Caco-2 (cell line): ENCODE measurements at regions not wholly inside any gene's neighbourhood (a gene's known extent, or its start where the extent isn't known, plus 50 kb on each side); places are given as distances from the start of the nearest gene placed in this dataset.

Experiments
- BruUV-seq: library from RNA; stranded (reverse); fragments of 400-500 nt; replicated peaks from 2 replicates; lab custom pipeline; 2021; lab: Mats Ljungman, UMichigan
- CTCF ChIA-PET: fragments of 300-600 bp; sonication (Branson Sonifier 250); formaldehyde crosslinking; loops from one replicate; lab custom pipeline; 2022; ENCODE audit warnings: antibody characterized with exemption; lab: Charles Lee
- POLR2A ChIA-PET: fragments of 300-600 bp; sonication (Branson Sonifier 250); formaldehyde crosslinking; loops from one replicate; lab custom pipeline; 2022; ENCODE audit warnings: antibody characterized with exemption; lab: Charles Lee
- DNase-seq, 2 experiments: peaks; one replicate each; pipeline versions ENCODE4 v3.0.0 to v3.0.0-alpha.2; 2020 to 2022
- H3K27me3 ChIP-seq: replicated peaks from 2 replicates; pipeline ENCODE4 v1.6.0; 2011; ENCODE audit warnings: low read length; ENCODE audit not compliant: control insufficient read depth, insufficient read depth
- H3K36me3 ChIP-seq: 2 replicates; pipeline ENCODE4 v1.5.1; 2011; ENCODE audit warnings: low read length; ENCODE audit not compliant: control insufficient read depth, insufficient read depth
- H3K4me1 ChIP-seq: fragments of 250-450 bp; sonication (Bioruptor Pico); 2 replicates; pipeline ENCODE4 v1.5.1; 2020; ENCODE audit warnings: mild to moderate bottlenecking
- H3K4me3 ChIP-seq: 2 replicates; pipeline ENCODE4 v1.5.1; 2011; ENCODE audit warnings: low read depth, mild to moderate bottlenecking, control low read depth, low read length
- H3K9me3 ChIP-seq: fragments of 250-450 bp; sonication (Bioruptor Pico); 2 replicates; pipeline ENCODE4 v1.5.1; 2020; ENCODE audit warnings: mild to moderate bottlenecking, moderate library complexity
- H3K27ac Mint-ChIP-seq: one replicate; pipeline ENCODE4 v1.8.0; 2022; ENCODE audit warnings: mixed read lengths; ENCODE audit not compliant: unreplicated experiment
- H3K27me3 Mint-ChIP-seq: one replicate; pipeline ENCODE4 v1.8.0; 2022; ENCODE audit warnings: mixed read lengths; ENCODE audit not compliant: insufficient read depth, unreplicated experiment
- H3K36me3 Mint-ChIP-seq: one replicate; pipeline ENCODE4 v1.8.0; 2022; ENCODE audit warnings: mild to moderate bottlenecking, mixed read lengths; ENCODE audit not compliant: insufficient read depth, unreplicated experiment
- H3K4me1 Mint-ChIP-seq: one replicate; pipeline ENCODE4 v1.8.0; 2022; ENCODE audit warnings: low read depth, mixed read lengths; ENCODE audit not compliant: unreplicated experiment
- H3K4me3 Mint-ChIP-seq: one replicate; pipeline ENCODE4 v1.8.0; 2022; ENCODE audit warnings: mild to moderate bottlenecking, moderate library complexity, mixed read lengths; ENCODE audit not compliant: unreplicated experiment
- H3K9me3 Mint-ChIP-seq: one replicate; pipeline ENCODE4 v1.8.0; 2022; ENCODE audit warnings: mixed read lengths; ENCODE audit not compliant: unreplicated experiment
- CTCF ChIP-seq, 2 experiments: fragments of 200-600 bp in 1 of 2; IDR thresholded peaks; 1 replicate in 1 of 2; 2 replicates in 1 of 2; pipeline versions ENCODE4 v1.5.1 to v1.8.0; 2011 to 2022; ENCODE audit warnings: antibody characterized with exemption in 1 of 2, control low read depth in 1 of 2, inconsistent platforms in 1 of 2, low read depth in 1 of 2, low read length in 1 of 2, mild to moderate bottlenecking in 1 of 2, moderate library complexity in 1 of 2; ENCODE audit not compliant: insufficient read depth in 1 of 2, severe bottlenecking in 1 of 2, unreplicated experiment in 1 of 2
- intact Hi-C: fragments of 100-400 bp; cut with micrococcal nuclease; formaldehyde crosslinking; loops from one replicate; pipeline ENCODE4 v1.10.0; 2022; ENCODE audit not compliant: unreplicated experiment

- H3K36me3 Mint-ChIP-seq: no peaks in the 10 kb centered on the region
- H3K4me3 ChIP-seq: no peak overlapping the region
- intact Hi-C loops: no loop called here
- no peaks in the 10 kb centered on the region for H3K36me3 ChIP-seq
- H3K9me3 ChIP-seq: no peaks in the 10 kb centered on the region
- no peak overlapping the region for H3K4me3 Mint-ChIP-seq
- H3K9me3 Mint-ChIP-seq: no peaks in the 10 kb centered on the region
- no peaks in the 10 kb centered on the region for H3K4me1 ChIP-seq
- ChIA-PET CTCF (no interaction called here), POLR2A (no interaction called here)
- no peaks in the 10 kb centered on the region for H3K27me3 Mint-ChIP-seq
- H3K4me1 Mint-ChIP-seq: no peaks in the 10 kb centered on the region
- H3K27me3 ChIP-seq: no peaks in the 10 kb centered on the region
- no peak overlapping the region for H3K27ac Mint-ChIP-seq
- BruUV-seq: no TSS peak
- TF ChIP-seq CTCF (IDR thresholded peaks at IDR 0.05; ENCODE audit: insufficient read depth in 1 of 2, low read depth in 1 of 2, low read length in 1 of 2, severe bottlenecking in 1 of 2, unreplicated experiment in 1 of 2): no peak
- DNase-seq: no peak
Observed at GRCh38 chr1:22238356-22239224, 95.7 kb upstream of the WNT4 start.

DNA sequence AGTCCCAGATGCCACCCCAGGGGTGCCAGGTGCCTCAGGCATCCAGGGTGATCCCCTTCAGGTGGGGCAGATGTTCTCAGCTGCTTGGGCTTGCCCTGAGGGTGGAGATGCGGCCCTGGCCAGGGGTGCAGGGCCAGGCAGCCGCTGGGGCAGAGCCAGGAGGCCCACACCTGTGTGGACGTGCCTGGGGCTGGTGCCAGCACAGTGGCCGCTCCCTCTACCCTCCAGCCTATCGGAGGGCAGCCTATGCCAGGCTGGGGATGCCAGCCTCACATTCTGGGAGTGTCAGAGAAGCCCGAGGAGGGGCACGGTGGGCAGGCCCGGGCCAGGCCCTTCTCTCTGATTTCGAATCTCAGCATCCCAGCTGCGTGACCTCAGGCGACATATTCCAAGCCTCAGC lies 96.5 kb upstream of the WNT4 start:
- TF ChIP-seq CTCF (IDR thresholded peaks at IDR 0.05; ENCODE audit: insufficient read depth in 1 of 2, low read depth in 1 of 2, low read length in 1 of 2, severe bottlenecking in 1 of 2, unreplicated experiment in 1 of 2): no peak
- no peaks in the 10 kb centered on the region for H3K27me3 ChIP-seq
- no peak for DNase-seq
- no peaks in the 10 kb centered on the region for H3K36me3 ChIP-seq
- CTCF ChIA-PET: no interaction called here
- intact Hi-C loops: no loop called here
- POLR2A ChIA-PET: no interaction called here
- Mint-ChIP-seq H3K9me3 (no peaks in the 10 kb centered on the region), H3K36me3 (no peaks in the 10 kb centered on the region), H3K4me1 (no peaks in the 10 kb centered on the region), H3K27me3 (no peaks in the 10 kb centered on the region), H3K4me3 (no peak overlapping the region), H3K27ac (no peak overlapping the region)
- no peaks in the 10 kb centered on the region for H3K4me1 ChIP-seq
- no peaks in the 10 kb centered on the region for H3K9me3 ChIP-seq
- no TSS peak for BruUV-seq
- no peak overlapping the region for H3K4me3 ChIP-seq

DNA sequence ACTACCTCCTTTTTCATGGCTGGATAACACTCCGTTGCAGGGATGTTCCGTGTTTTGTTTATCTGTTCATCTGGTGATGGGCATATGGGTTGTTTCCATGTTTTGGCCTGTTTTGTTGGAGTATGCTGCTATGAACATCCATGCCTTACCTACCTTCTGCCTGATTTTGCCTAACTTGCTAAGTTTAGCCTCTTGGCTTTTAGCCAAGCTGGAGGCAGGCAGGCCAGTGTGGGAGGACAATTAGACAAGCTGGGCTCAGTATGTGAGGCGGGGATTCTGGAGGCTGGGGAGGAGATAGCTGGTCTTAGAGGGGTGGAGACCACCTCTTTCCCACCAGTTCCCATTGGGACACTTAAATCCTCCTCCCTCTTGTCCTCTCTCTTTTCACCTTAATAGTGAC lies 98.4 kb upstream of the WNT4 start:
- H3K36me3 ChIP-seq: no peaks in the 10 kb centered on the region
- H3K27me3 Mint-ChIP-seq: no peaks in the 10 kb centered on the region

More for the DNA sequence above, 98.4 kb upstream of the WNT4 start:
- H3K4me3 ChIP-seq: no peak overlapping the region
- no peak for TF ChIP-seq CTCF (IDR thresholded peaks at IDR 0.05; ENCODE audit: insufficient read depth in 1 of 2, low read depth in 1 of 2, low read length in 1 of 2, severe bottlenecking in 1 of 2, unreplicated experiment in 1 of 2)
- H3K27me3 ChIP-seq: no peaks in the 10 kb centered on the region
- no peaks in the 10 kb centered on the region for H3K9me3 Mint-ChIP-seq
- ChIA-PET CTCF (no interaction called here), POLR2A (no interaction called here)
- no peaks in the 10 kb centered on the region for H3K9me3 ChIP-seq
- intact Hi-C loops: no loop called here
- no peak for DNase-seq
- no peak overlapping the region for H3K27ac Mint-ChIP-seq
- H3K4me1 Mint-ChIP-seq: no peaks in the 10 kb centered on the region
- no peaks in the 10 kb centered on the region for H3K4me1 ChIP-seq
- no TSS peak for BruUV-seq
- H3K4me3 Mint-ChIP-seq: no peak overlapping the region
- no peaks in the 10 kb centered on the region for H3K36me3 Mint-ChIP-seq
